ENCODE measurements at regions not wholly inside any gene's neighbourhood (a gene's known extent, or its start where the extent isn't known, plus 50 kb on each side); places are given as distances from the start of the nearest gene placed in this dataset.

- DNase-seq, result no peak
- no peaks in the 10 kb centered on the region for H3K36me3 Mint-ChIP-seq (ENCODE audit: insufficient read depth in 1 of 3, low read depth in 3 of 3)
- Histone ChIP-seq H2BK15ac (ENCODE audit: low read depth, low read length) (no peak overlapping the region), H2AK5ac (ENCODE audit: insufficient read length, low read length) (no peak overlapping the region), H3K4me1 (ENCODE audit: insufficient read depth, low read length) (no peaks in the 10 kb centered on the region), H3K27ac (ENCODE audit: insufficient read length, low read depth, low read length) (no peak overlapping the region), H3K23me2 (ENCODE audit: insufficient read length, low read depth, low read length, poor library complexity, severe bottlenecking) (no peaks in the 10 kb centered on the region), H3K4me2 (ENCODE audit: insufficient read depth, insufficient read length, low read length) (no peak overlapping the region), H2BK12ac (ENCODE audit: insufficient read length, low read depth, low read length) (no peak overlapping the region), H4K5ac (ENCODE audit: insufficient read length, low read depth, low read length) (no peak overlapping the region), H3K56ac (ENCODE audit: insufficient read length, low read depth, low read length) (no peak overlapping the region), H3K79me1 (ENCODE audit: insufficient read depth, low read depth, low read length, poor library complexity, severe bottlenecking) (no peaks in the 10 kb centered on the region), H3K23ac (ENCODE audit: insufficient read length, low read depth, low read length) (no peak overlapping the region), H2AFZ (ENCODE audit: low read length) (no peak overlapping the region), H3K27me3 (ENCODE audit: insufficient read depth, low read length) (no peaks in the 10 kb centered on the region), H4K8ac (replicated peaks; ENCODE audit: insufficient read length, low read depth, low read length) (no peak overlapping the region), H4K91ac (ENCODE audit: insufficient read length, low read depth, low read length) (no peak overlapping the region), H2BK5ac (ENCODE audit: insufficient read length, low read length) (no peak overlapping the region), H3K9me3 (ENCODE audit: control insufficient read depth, low read depth, low read length) (no peaks in the 10 kb centered on the region), H3K18ac (ENCODE audit: insufficient read length, low read depth, low read length) (no peak overlapping the region), H3K4ac (ENCODE audit: low read depth, low read length) (no peak overlapping the region), H3K9ac (ENCODE audit: extremely low read depth, insufficient read length, low read length) (no peak overlapping the region), H2BK120ac (ENCODE audit: low read depth, low read length, poor library complexity, severe bottlenecking) (no peak overlapping the region), H3K79me2 (ENCODE audit: insufficient read depth, low read length) (no peaks in the 10 kb centered on the region), H2BK20ac (ENCODE audit: low read depth, low read length, poor library complexity, severe bottlenecking) (no peak overlapping the region), H3K14ac (ENCODE audit: insufficient read depth, low read length) (no peak overlapping the region), H4K20me1 (ENCODE audit: control insufficient read depth, insufficient read depth, insufficient read length) (no peaks in the 10 kb centered on the region), H3T11ph (ENCODE audit: low read length) (no peak overlapping the region)
- H3K4me1 Mint-ChIP-seq, result peaks cover 3 to 10% of the 10 kb centered on the region in 2 experiments; a peak in 3 of 4 replicates
- TF ChIP-seq CTCF (conservative IDR thresholded peaks at IDR 0.05), result no peak
- no peaks in the 10 kb centered on the region for H3K27me3 Mint-ChIP-seq (ENCODE audit: low read depth)
- H3K9me3 Mint-ChIP-seq, result no peaks in the 10 kb centered on the region
- no peak overlapping the region for H3K4me3 Mint-ChIP-seq
- H3K27ac Mint-ChIP-seq, result no peak overlapping the region
- no CpG with 5 or more reads among the region's 4 CpGs for WGBS (ENCODE audit: extremely low coverage, insufficient read length, low lambda C conversion rate)
Observed at GRCh38 chr5:4114452-4114851, 518.8 kb downstream of the IRX1 start.

Measured in H9 (cell line).